ENCODE measurements at regions not wholly inside any gene's neighbourhood (a gene's known extent, or its start where the extent isn't known, plus 50 kb on each side); places are given as distances from the start of the nearest gene placed in this dataset.
"Not testable (repeated sequence)": the region's sequence is repeated elsewhere in the genome, so short reads cannot be mapped to it uniquely, and the experiment has no call there.

GRCh38 chr7:150016651-150017189, 143.0 kb downstream of the ATP6V0E2 start:
- not testable (repeated sequence) for TF ChIP-seq CTCF, POLR2A (IDR thresholded peaks at IDR 0.05)

Data from right lobe of liver (tissue), 4 donors.